ENCODE measurements at regions not wholly inside any gene's neighbourhood (a gene's known extent, or its start where the extent isn't known, plus 50 kb on each side); places are given as distances from the start of the nearest gene placed in this dataset.

- no peak for FAIRE-seq
- no peak for DNase-seq (ENCODE audit: low read depth, low spot score)
- no peaks in the 10 kb centered on the region for H3K36me3 ChIP-seq (ENCODE audit: control insufficient read depth in 2 of 2, extremely low read depth in 1 of 2, insufficient read depth in 2 of 2, low read length in 2 of 2)
- H2AFZ ChIP-seq (ENCODE audit: low read depth, low read length) = no peak overlapping the region
- no peaks in the 10 kb centered on the region for H3K4me1 ChIP-seq (ENCODE audit: control insufficient read depth, extremely low read depth, insufficient read depth, low read length)
- H3K4me2 ChIP-seq (ENCODE audit: insufficient read depth, low read length) = no peak overlapping the region
- no peak overlapping the region for H3K9ac ChIP-seq (replicated peaks; ENCODE audit: extremely low read depth, insufficient read depth, low read length)
- no peaks in the 10 kb centered on the region for H3K79me2 ChIP-seq (ENCODE audit: control insufficient read depth, insufficient read depth, low read length)
- no peak overlapping the region for H3K4me3 ChIP-seq (replicated peaks in 1 of 3; ENCODE audit: insufficient read depth in 1 of 3, low read depth in 1 of 3, low read length in 3 of 3)
- intact Hi-C loops (cut with micrococcal nuclease) (no loop called here), dilution Hi-C loops (cut with MboI; ENCODE audit: extremely low pct_ligation_motif_present, low sequenced_read_pairs) (no loop called here)
- POLR2A ChIA-PET = no interaction called here
- no peak overlapping the region for H3K27ac ChIP-seq (ENCODE audit: insufficient read depth, low read depth, low read length)
- H3K27me3 ChIP-seq (ENCODE audit: control insufficient read depth in 2 of 2, insufficient read depth in 2 of 2, low read length in 2 of 2) = no peaks in the 10 kb centered on the region
- no peaks in the 10 kb centered on the region for H4K20me1 ChIP-seq (replicated peaks; ENCODE audit: control insufficient read depth, extremely low read depth, insufficient read depth, low read length)
- peaks cover 3% of the 10 kb centered on the region for H3K9me3 ChIP-seq (replicated peaks; ENCODE audit: control insufficient read depth, insufficient read depth, low read length)
- CTCF ChIA-PET = no interaction called here
- no TSS peak for BruUV-seq (replicated peaks)
- TF ChIP-seq POLR2A (IDR thresholded peaks at IDR 0.05; ENCODE audit: low read depth, low read length) (no peak), GATA2 (IDR thresholded peaks at IDR 0.05; ENCODE audit: insufficient read depth, insufficient read length, low read depth, low read length) (no peak), JUN (IDR thresholded peaks at IDR 0.05; ENCODE audit: borderline replicate concordance, insufficient read depth, insufficient read length, low read depth) (no peak), FOS (IDR thresholded peaks at IDR 0.05; ENCODE audit: borderline replicate concordance, insufficient read depth, low read length) (no peak), MYC (IDR thresholded peaks at IDR 0.05; ENCODE audit: low read depth, low read length) (no peak), EZH2 (IDR thresholded peaks at IDR 0.05; ENCODE audit: borderline replicate concordance, low read depth, low read length, severe bottlenecking) (no peak), POLR2AphosphoS5 (IDR thresholded peaks at IDR 0.05; ENCODE audit: insufficient read depth, low read depth, low read length) (no peak)
- TF ChIP-seq, protein P1, sequence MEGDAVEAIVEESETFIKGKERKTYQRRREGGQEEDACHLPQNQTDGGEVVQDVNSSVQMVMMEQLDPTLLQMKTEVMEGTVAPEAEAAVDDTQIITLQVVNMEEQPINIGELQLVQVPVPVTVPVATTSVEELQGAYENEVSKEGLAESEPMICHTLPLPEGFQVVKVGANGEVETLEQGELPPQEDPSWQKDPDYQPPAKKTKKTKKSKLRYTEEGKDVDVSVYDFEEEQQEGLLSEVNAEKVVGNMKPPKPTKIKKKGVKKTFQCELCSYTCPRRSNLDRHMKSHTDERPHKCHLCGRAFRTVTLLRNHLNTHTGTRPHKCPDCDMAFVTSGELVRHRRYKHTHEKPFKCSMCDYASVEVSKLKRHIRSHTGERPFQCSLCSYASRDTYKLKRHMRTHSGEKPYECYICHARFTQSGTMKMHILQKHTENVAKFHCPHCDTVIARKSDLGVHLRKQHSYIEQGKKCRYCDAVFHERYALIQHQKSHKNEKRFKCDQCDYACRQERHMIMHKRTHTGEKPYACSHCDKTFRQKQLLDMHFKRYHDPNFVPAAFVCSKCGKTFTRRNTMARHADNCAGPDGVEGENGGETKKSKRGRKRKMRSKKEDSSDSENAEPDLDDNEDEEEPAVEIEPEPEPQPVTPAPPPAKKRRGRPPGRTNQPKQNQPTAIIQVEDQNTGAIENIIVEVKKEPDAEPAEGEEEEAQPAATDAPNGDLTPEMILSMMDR (IDR thresholded peaks at IDR 0.05; ENCODE audit: extremely low read depth in 1 of 2, insufficient read depth in 1 of 2, low read depth in 1 of 2, low read length in 2 of 2) = no peak
- TF ChIP-seq, protein P2, sequence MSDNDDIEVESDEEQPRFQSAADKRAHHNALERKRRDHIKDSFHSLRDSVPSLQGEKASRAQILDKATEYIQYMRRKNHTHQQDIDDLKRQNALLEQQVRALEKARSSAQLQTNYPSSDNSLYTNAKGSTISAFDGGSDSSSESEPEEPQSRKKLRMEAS (IDR thresholded peaks at IDR 0.05; ENCODE audit: insufficient read depth, insufficient read length) = no peak
- no peaks in the 10 kb centered on the region for H3K9me1 ChIP-seq (replicated peaks; ENCODE audit: control insufficient read depth, extremely low read depth, insufficient read depth, low read length)
Measured at GRCh38 chr2:117212562-117212961, 601.9 kb upstream of the DDX18 start.
